Stimulated activated CD4-positive, alpha-beta T cell treated with anti-CD3 and anti-CD28 coated beads, TNF-alpha, amount 100 ng/mL, for 24 hours (primary cell): ENCODE measurements at regions not wholly inside any gene's neighbourhood (a gene's known extent, or its start where the extent isn't known, plus 50 kb on each side); places are given as distances from the start of the nearest gene placed in this dataset.
"Not testable (repeated sequence)": the region's sequence is repeated elsewhere in the genome, so short reads cannot be mapped to it uniquely, and the experiment has no call there.

Experiments
- DNase-seq, 3 experiments: peaks; one replicate each; pipeline ENCODE4 v3.0.0-alpha.2; 2020; ENCODE audit warnings: low read depth in 3 of 3

GRCh38 chr9:108281696-108282095, 574.1 kb downstream of the ACTL7B start:
- DNase-seq = no peak

- DNase-seq = no peak
Measured at GRCh38 chr9:108278341-108278740, 577.4 kb downstream of the ACTL7B start.

- DNase-seq = no peak
Measured at GRCh38 chr9:108277216-108277615, 578.6 kb downstream of the ACTL7B start.

- DNase-seq = no peak
Measured at GRCh38 chr9:108275906-108276305, 579.9 kb downstream of the ACTL7B start.

GRCh38 chr9:108274971-108275370, 580.8 kb downstream of the ACTL7B start:
- DNase-seq = no peak

- no peak for DNase-seq
Measured at GRCh38 chr9:108273988-108274387, 581.8 kb downstream of the ACTL7B start.

GRCh38 chr9:108272349-108272899, 583.4 kb downstream of the ACTL7B start:
- no peak for DNase-seq

- DNase-seq = no peak
Measured at GRCh38 chr9:108271646-108272348, 584.0 kb downstream of the ACTL7B start.

- DNase-seq = no peak
Measured at GRCh38 chr9:108271236-108271635, 584.5 kb downstream of the ACTL7B start.

- no peak for DNase-seq
Measured at GRCh38 chr9:108270561-108270960, 585.2 kb downstream of the ACTL7B start.

- no peak for DNase-seq
Measured at GRCh38 chr9:108270051-108270450, 585.7 kb downstream of the ACTL7B start.

GRCh38 chr9:108269371-108269770, 586.4 kb downstream of the ACTL7B start:
- no peak for DNase-seq

- DNase-seq = no peak
Measured at GRCh38 chr9:108265065-108265464, 590.7 kb downstream of the ACTL7B start.

GRCh38 chr9:108264093-108264492, 591.7 kb downstream of the ACTL7B start:
- DNase-seq = no peak

- DNase-seq = no peak
Measured at GRCh38 chr9:108262836-108263235, 593.0 kb downstream of the ACTL7B start.

- DNase-seq = no peak
Measured at GRCh38 chr9:108259917-108260675, 595.7 kb downstream of the ACTL7B start.

GRCh38 chr9:108258640-108259039, 597.1 kb downstream of the ACTL7B start:
- DNase-seq = no peak

- DNase-seq = no peak
Measured at GRCh38 chr9:108257382-108257781, 598.4 kb downstream of the ACTL7B start.

GRCh38 chr9:108254236-108254635, 601.5 kb downstream of the ACTL7B start:
- DNase-seq = no peak

- DNase-seq = not testable (repeated sequence)
Measured at GRCh38 chr9:108247391-108247790, 608.4 kb downstream of the ACTL7B start.

GRCh38 chr9:108245901-108246300, 609.9 kb downstream of the ACTL7B start:
- no peak for DNase-seq

GRCh38 chr9:108245331-108245730, 610.5 kb downstream of the ACTL7B start:
- no peak for DNase-seq

- DNase-seq = no peak
Measured at GRCh38 chr9:108244686-108245085, 611.1 kb downstream of the ACTL7B start.
